Vagina (tissue), 2 donors: ENCODE measurements at regions not wholly inside any gene's neighbourhood (a gene's known extent, or its start where the extent isn't known, plus 50 kb on each side); places are given as distances from the start of the nearest gene placed in this dataset.
"Not testable (repeated sequence)": the region's sequence is repeated elsewhere in the genome, so short reads cannot be mapped to it uniquely, and the experiment has no call there.

Experiments used
- CTCF ChIP-seq, 3 experiments: fragments of 450-650 bp in 2 of 3; fragments of 200-600 bp in 1 of 3; sonication (generic) in 1 of 3; IDR thresholded peaks; one replicate each; pipeline ENCODE4 v1.5.1; 2017 to 2019; ENCODE audit warnings: antibody characterized with exemption in 3 of 3, mild to moderate bottlenecking in 2 of 3, moderate library complexity in 2 of 3
- POLR2A ChIP-seq, 2 donors: fragments of 450-650 bp; IDR thresholded peaks; one replicate each; pipeline ENCODE4 v1.6.1; 2017; ENCODE audit warnings: antibody characterized with exemption in 2 of 2, mild to moderate bottlenecking in 2 of 2, moderate library complexity in 2 of 2
- POLR2AphosphoS5 ChIP-seq, 2 donors: sonication (generic); formaldehyde crosslinking; IDR thresholded peaks; one replicate each; pipeline ENCODE4 v1.9.0; 2017; ENCODE audit warnings: antibody characterized with exemption in 2 of 2, mild to moderate bottlenecking in 2 of 2, low read depth in 1 of 2; ENCODE audit not compliant: insufficient read depth in 1 of 2

GRCh38 chr11:49782000-49782399, 170.2 kb upstream of the OR4C13 start:
- not testable (repeated sequence) for TF ChIP-seq CTCF (IDR thresholded peaks at IDR 0.05); POLR2A (IDR thresholded peaks at IDR 0.05); POLR2AphosphoS5 (IDR thresholded peaks at IDR 0.05; ENCODE audit: insufficient read depth in 1 of 2, low read depth in 1 of 2)
